ENCODE measurements at regions not wholly inside any gene's neighbourhood (a gene's known extent, or its start where the extent isn't known, plus 50 kb on each side); places are given as distances from the start of the nearest gene placed in this dataset.

DNA sequence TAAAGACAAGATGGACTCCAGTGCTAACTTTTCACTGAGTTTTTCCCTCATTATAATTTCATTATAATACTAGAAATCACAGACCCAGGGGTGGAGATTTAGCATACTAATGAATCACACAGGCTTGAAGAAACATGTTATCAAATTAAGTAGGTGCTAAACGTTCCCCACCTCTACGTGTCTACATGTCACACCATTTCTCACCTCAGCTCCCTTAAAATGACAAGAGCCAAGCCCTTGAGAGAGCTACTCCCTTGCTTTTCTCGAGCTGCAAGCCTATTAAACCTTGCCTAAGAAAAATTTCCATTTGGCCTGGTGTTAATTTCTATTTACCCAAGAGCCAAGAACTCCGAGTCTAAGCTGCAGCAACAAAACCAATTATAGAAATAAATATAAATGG is 396.3 kb upstream of the NEGR1 start:
- no peaks in the 10 kb centered on the region for H3K9me3 ChIP-seq (ENCODE audit: control extremely low read depth in 1 of 3, control insufficient read depth in 2 of 3, insufficient read depth in 1 of 3, low read length in 2 of 3)
- no peak overlapping the region for H2AFZ ChIP-seq (ENCODE audit: insufficient read depth, low read depth, low read length, poor library complexity, severe bottlenecking)
- TF ChIP-seq, protein P1, sequence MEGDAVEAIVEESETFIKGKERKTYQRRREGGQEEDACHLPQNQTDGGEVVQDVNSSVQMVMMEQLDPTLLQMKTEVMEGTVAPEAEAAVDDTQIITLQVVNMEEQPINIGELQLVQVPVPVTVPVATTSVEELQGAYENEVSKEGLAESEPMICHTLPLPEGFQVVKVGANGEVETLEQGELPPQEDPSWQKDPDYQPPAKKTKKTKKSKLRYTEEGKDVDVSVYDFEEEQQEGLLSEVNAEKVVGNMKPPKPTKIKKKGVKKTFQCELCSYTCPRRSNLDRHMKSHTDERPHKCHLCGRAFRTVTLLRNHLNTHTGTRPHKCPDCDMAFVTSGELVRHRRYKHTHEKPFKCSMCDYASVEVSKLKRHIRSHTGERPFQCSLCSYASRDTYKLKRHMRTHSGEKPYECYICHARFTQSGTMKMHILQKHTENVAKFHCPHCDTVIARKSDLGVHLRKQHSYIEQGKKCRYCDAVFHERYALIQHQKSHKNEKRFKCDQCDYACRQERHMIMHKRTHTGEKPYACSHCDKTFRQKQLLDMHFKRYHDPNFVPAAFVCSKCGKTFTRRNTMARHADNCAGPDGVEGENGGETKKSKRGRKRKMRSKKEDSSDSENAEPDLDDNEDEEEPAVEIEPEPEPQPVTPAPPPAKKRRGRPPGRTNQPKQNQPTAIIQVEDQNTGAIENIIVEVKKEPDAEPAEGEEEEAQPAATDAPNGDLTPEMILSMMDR (IDR thresholded peaks at IDR 0.05): no peak
- no peak for TF ChIP-seq EZH2 (IDR thresholded peaks at IDR 0.05; ENCODE audit: borderline replicate concordance, insufficient read depth, low read depth, low read length, poor library complexity, severe bottlenecking)
- no peaks in the 10 kb centered on the region for H3K79me2 ChIP-seq (ENCODE audit: control insufficient read depth, insufficient read depth, low read length)
- no peak for DNase-seq
- Mint-ChIP-seq H3K27me3 (no peaks in the 10 kb centered on the region), H3K4me1 (no peaks in the 10 kb centered on the region), H3K9me3 (ENCODE audit: insufficient read depth) (no peaks in the 10 kb centered on the region), H3K4me3 (no peak overlapping the region), H3K27ac (no peak overlapping the region)
- ATAC-seq (ENCODE audit: low read depth): no peak
- H3K9ac ChIP-seq (ENCODE audit: low read length): no peak overlapping the region
- intact Hi-C loops (cut with micrococcal nuclease): no loop called here
- 100% methylated on average over 2 of the region's 4 CpGs for WGBS (ENCODE audit: insufficient coverage)
- no peaks in the 10 kb centered on the region for H4K20me1 ChIP-seq (ENCODE audit: control insufficient read depth, insufficient read depth, low read length, poor library complexity, severe bottlenecking)
- no peaks in the 10 kb centered on the region for H3K27me3 ChIP-seq (replicated peaks in 1 of 4; ENCODE audit: control extremely low read depth in 1 of 4, control insufficient read depth in 3 of 4, insufficient read depth in 4 of 4, low read length in 3 of 4)
- no peak overlapping the region for H3K4me3 ChIP-seq (ENCODE audit: control extremely low read depth in 1 of 5, extremely low read depth in 1 of 5, insufficient read depth in 1 of 5, low read depth in 2 of 5, low read length in 4 of 5)
- CTCF ChIA-PET: no interaction called here
- H3K36me3 ChIP-seq (replicated peaks in 1 of 2; ENCODE audit: control extremely low read depth in 1 of 2, control insufficient read depth in 1 of 2, extremely low read depth in 1 of 2, insufficient read depth in 2 of 2, low read length in 1 of 2): no peaks in the 10 kb centered on the region
- H3K4me2 ChIP-seq (replicated peaks; ENCODE audit: low read depth, low read length, poor library complexity, severe bottlenecking): no peak overlapping the region
- no peaks in the 10 kb centered on the region for H3K4me1 ChIP-seq (ENCODE audit: control insufficient read depth in 2 of 2, insufficient read depth in 2 of 2, low read length in 2 of 2)
- POLR2A ChIA-PET: no interaction called here
- no peak overlapping the region for H3K27ac ChIP-seq (ENCODE audit: low read length in 2 of 2)

DNA sequence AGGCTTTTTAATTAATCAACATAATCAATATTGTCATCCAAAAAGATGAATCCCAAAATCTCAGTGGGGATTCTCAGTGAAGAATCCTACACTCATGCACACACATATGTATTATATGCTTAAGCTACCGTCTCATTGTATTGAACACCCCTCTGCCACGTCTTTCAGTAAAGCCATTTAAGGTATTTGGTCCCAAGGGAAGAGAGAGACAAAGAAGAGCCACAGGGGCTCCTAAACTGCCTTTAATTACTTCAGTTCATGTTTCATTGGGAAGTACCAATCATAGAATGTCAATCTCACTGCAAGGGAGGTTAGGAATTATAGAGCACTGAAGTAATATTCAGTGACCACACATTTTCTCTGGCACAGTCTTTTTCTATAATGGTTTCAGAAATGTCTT is 388.6 kb upstream of the NEGR1 start:
- no peaks in the 10 kb centered on the region for H3K27me3 Mint-ChIP-seq
- Histone ChIP-seq H3K36me3 (replicated peaks in 1 of 2; ENCODE audit: control extremely low read depth in 1 of 2, control insufficient read depth in 1 of 2, extremely low read depth in 1 of 2, insufficient read depth in 2 of 2, low read length in 1 of 2) (no peaks in the 10 kb centered on the region), H3K27me3 (replicated peaks in 1 of 4; ENCODE audit: control extremely low read depth in 1 of 4, control insufficient read depth in 3 of 4, insufficient read depth in 4 of 4, low read length in 3 of 4) (no peaks in the 10 kb centered on the region), H3K27ac (ENCODE audit: low read length in 2 of 2) (no peak overlapping the region), H2AFZ (ENCODE audit: insufficient read depth, low read depth, low read length, poor library complexity, severe bottlenecking) (no peak overlapping the region), H3K4me2 (replicated peaks; ENCODE audit: low read depth, low read length, poor library complexity, severe bottlenecking) (no peak overlapping the region), H3K9me3 (ENCODE audit: control extremely low read depth in 1 of 3, control insufficient read depth in 2 of 3, insufficient read depth in 1 of 3, low read length in 2 of 3) (peaks cover 0 to 1% (median 0%) of the 10 kb centered on the region in 3 donors), H3K4me3 (ENCODE audit: control extremely low read depth in 1 of 5, extremely low read depth in 1 of 5, insufficient read depth in 1 of 5, low read depth in 2 of 5, low read length in 4 of 5) (no peak overlapping the region), H3K4me1 (ENCODE audit: control insufficient read depth in 2 of 2, insufficient read depth in 2 of 2, low read length in 2 of 2) (no peaks in the 10 kb centered on the region), H3K9ac (ENCODE audit: low read length) (no peak overlapping the region), H3K79me2 (ENCODE audit: control insufficient read depth, insufficient read depth, low read length) (no peaks in the 10 kb centered on the region), H4K20me1 (ENCODE audit: control insufficient read depth, insufficient read depth, low read length, poor library complexity, severe bottlenecking) (no peaks in the 10 kb centered on the region)
- intact Hi-C loops (cut with micrococcal nuclease): no loop called here
- DNase-seq: no peak
- no peak for ATAC-seq (ENCODE audit: low read depth)
- H3K9me3 Mint-ChIP-seq (ENCODE audit: insufficient read depth): peaks cover 4% of the 10 kb centered on the region
- ChIA-PET POLR2A (no interaction called here), CTCF (no interaction called here)
- H3K4me1 Mint-ChIP-seq: no peaks in the 10 kb centered on the region
- H3K4me3 Mint-ChIP-seq: no peak overlapping the region
- WGBS (ENCODE audit: insufficient coverage): no CpG with 5 or more reads among the region's 2 CpGs
- no peak overlapping the region for H3K27ac Mint-ChIP-seq
- TF ChIP-seq, protein P1 (IDR thresholded peaks at IDR 0.05): no peak
- TF ChIP-seq EZH2 (IDR thresholded peaks at IDR 0.05; ENCODE audit: borderline replicate concordance, insufficient read depth, low read depth, low read length, poor library complexity, severe bottlenecking): no peak

Data from B cell (primary cell).